ENCODE measurements at regions not wholly inside any gene's neighbourhood (a gene's known extent, or its start where the extent isn't known, plus 50 kb on each side); places are given as distances from the start of the nearest gene placed in this dataset.
A peak's percentile ranks its signal among the peaks of the same experiment; 100 is the strongest.

DNA sequence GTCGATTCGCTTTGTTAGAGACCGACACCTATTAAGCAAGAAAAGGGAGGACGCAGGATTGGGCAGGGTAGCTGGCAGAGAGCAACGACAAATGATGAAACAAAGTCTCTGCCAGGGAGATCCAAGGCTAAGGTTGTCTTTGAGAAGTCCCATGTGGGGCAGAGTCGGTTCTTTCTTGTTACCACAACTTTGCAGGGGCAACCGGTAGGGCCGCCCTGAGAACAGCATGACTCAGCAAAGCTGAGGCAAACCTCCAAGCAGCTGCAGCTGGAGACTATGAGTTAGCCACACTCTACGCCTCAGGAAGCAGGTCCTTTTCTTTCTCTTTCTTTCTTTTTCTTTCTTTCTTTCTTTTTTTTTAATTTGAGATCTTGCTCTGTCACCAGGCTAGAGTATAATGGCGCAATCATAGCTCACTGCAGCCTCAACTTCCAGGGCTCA is 452.3 kb upstream of the ID2 start:
- TF ChIP-seq EZH2 (IDR thresholded peaks at IDR 0.05; ENCODE audit: insufficient read depth, poor library complexity, severe bottlenecking) (no peak), EZH2phosphoT487 (IDR thresholded peaks at IDR 0.05; ENCODE audit: insufficient read depth, low read depth) (no peak)
- Histone ChIP-seq H3K4me3 (no peak overlapping the region), H3K4me2 (ENCODE audit: unreplicated experiment) (no peak overlapping the region), H3F3A (ENCODE audit: insufficient read depth) (no peaks in the 10 kb centered on the region), H3K9ac (no peak overlapping the region), H3K27ac (peak overlapping the region; percentile 31), H3K36me3 (ENCODE audit: low read depth) (no peaks in the 10 kb centered on the region), H3K4me1 (ENCODE audit: insufficient read depth) (peaks cover 9% of the 10 kb centered on the region), H4K20me1 (ENCODE audit: insufficient read depth) (no peaks in the 10 kb centered on the region), H2AFZ (peak overlapping the region; percentile 59), H3K79me2 (ENCODE audit: insufficient read depth) (no peaks in the 10 kb centered on the region), H3K9me2 (ENCODE audit: insufficient read depth) (no peaks in the 10 kb centered on the region), H3K27me3 (replicated peaks; ENCODE audit: insufficient read depth) (no peaks in the 10 kb centered on the region), H3K9me3 (ENCODE audit: low read depth) (no peaks in the 10 kb centered on the region)
- in situ Hi-C loops (cut with MboI): no loop called here
- DNase-seq: peak; percentile 86
- 41 to 44% methylated on average over 10 of the region's 10 CpGs for WGBS, 2 experiments (ENCODE audit: low coverage in 1 of 2, low lambda C conversion rate in 2 of 2, missing lambda C conversion rate in 2 of 2)

DNA sequence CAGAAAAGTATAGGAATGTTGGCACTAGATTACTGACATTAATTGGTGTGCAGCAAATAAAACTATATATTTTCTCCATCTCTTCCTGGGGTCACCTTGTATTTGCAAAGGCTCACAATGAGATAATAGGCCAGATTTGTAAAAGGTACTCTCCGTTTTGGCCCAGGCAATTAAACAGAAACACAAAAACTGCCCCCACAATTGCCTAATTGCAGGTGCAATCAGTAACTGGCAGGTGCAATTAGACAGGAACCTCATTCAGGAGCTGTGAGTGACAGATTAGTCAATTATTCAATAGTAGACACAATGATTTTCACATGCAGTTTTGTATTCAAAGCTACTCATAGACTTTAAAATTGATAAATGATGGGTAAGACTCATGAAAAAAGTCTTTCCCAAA is 451.4 kb upstream of the ID2 start:
- in situ Hi-C loops (cut with MboI): no loop called here
- Histone ChIP-seq H2AFZ (no peak overlapping the region), H3K79me2 (ENCODE audit: insufficient read depth) (no peaks in the 10 kb centered on the region), H3K4me3 (no peak overlapping the region), H3K36me3 (ENCODE audit: low read depth) (no peaks in the 10 kb centered on the region), H3F3A (ENCODE audit: insufficient read depth) (no peaks in the 10 kb centered on the region), H3K27ac (no peak overlapping the region), H3K9me2 (ENCODE audit: insufficient read depth) (no peaks in the 10 kb centered on the region), H3K4me1 (ENCODE audit: insufficient read depth) (peaks cover 9% of the 10 kb centered on the region), H3K4me2 (ENCODE audit: unreplicated experiment) (no peak overlapping the region), H3K9ac (no peak overlapping the region), H4K20me1 (ENCODE audit: insufficient read depth) (no peaks in the 10 kb centered on the region), H3K9me3 (ENCODE audit: low read depth) (no peaks in the 10 kb centered on the region), H3K27me3 (replicated peaks; ENCODE audit: insufficient read depth) (no peaks in the 10 kb centered on the region)
- DNase-seq: no peak
- TF ChIP-seq EZH2 (IDR thresholded peaks at IDR 0.05; ENCODE audit: insufficient read depth, poor library complexity, severe bottlenecking) (no peak), EZH2phosphoT487 (IDR thresholded peaks at IDR 0.05; ENCODE audit: insufficient read depth, low read depth) (no peak)
- 63% methylated on average over 1 of the region's 1 CpG for WGBS, 2 experiments (ENCODE audit: low coverage in 1 of 2, low lambda C conversion rate in 2 of 2, missing lambda C conversion rate in 2 of 2)

DNA sequence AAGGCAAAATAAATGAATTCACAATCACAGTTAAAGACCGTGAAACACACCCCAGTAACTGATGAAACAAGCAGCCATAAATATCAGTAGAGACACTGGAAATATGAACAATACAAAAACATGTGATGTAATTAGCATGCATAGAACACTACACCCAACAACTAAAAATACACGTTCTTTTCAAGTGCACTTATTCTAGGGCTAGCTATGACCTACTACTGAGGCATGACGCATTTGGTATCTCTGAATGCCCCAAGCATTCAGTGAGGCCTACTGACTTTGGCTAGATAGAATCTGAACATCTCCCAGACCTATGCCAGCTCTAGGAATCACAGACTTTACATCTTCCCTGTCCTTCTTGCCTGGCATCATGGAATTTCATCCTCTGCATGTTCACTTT is 450.0 kb upstream of the ID2 start:
- H3K27me3 ChIP-seq (replicated peaks; ENCODE audit: insufficient read depth): no peaks in the 10 kb centered on the region

DNA sequence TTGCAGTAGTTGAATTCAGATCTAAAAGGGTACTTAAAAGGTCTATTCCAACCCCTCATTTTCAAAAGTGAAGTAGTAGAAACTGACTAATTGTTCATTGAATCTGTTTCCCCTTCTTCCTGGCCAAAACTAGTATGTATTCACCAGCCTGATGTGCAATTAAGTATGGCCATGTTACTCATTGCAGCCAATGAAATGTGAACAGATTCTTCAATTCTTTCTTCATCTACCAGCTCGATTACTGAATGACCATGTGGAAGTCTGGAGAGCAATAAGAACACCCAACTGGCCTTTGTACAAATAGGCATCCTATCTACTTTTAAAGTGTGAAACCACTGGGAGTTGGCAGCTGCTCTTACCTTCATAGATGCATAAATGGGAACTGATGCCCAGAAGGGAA is 449.0 kb upstream of the ID2 start:
- H3K27me3 ChIP-seq (replicated peaks; ENCODE audit: insufficient read depth): no peaks in the 10 kb centered on the region
- H3K79me2 ChIP-seq (ENCODE audit: insufficient read depth): no peaks in the 10 kb centered on the region
- H3K9ac ChIP-seq: no peak overlapping the region
- 64 to 81% methylated on average over 1 of the region's 1 CpG for WGBS, 2 experiments (ENCODE audit: low coverage in 1 of 2, low lambda C conversion rate in 2 of 2, missing lambda C conversion rate in 2 of 2)
- H3F3A ChIP-seq (ENCODE audit: insufficient read depth): no peaks in the 10 kb centered on the region
- H3K4me1 ChIP-seq (ENCODE audit: insufficient read depth): peaks cover 9% of the 10 kb centered on the region
- H3K4me3 ChIP-seq: no peak overlapping the region
- H3K27ac ChIP-seq: no peak overlapping the region
- H2AFZ ChIP-seq: no peak overlapping the region
- H3K9me3 ChIP-seq (ENCODE audit: low read depth): no peaks in the 10 kb centered on the region
- H4K20me1 ChIP-seq (ENCODE audit: insufficient read depth): no peaks in the 10 kb centered on the region
- no peak for TF ChIP-seq EZH2phosphoT487 (IDR thresholded peaks at IDR 0.05; ENCODE audit: insufficient read depth, low read depth)
- no peak for TF ChIP-seq EZH2 (IDR thresholded peaks at IDR 0.05; ENCODE audit: insufficient read depth, poor library complexity, severe bottlenecking)
- H3K9me2 ChIP-seq (ENCODE audit: insufficient read depth): no peaks in the 10 kb centered on the region
- H3K4me2 ChIP-seq (ENCODE audit: unreplicated experiment): no peak overlapping the region
- H3K36me3 ChIP-seq (ENCODE audit: low read depth): no peaks in the 10 kb centered on the region
- no peak for DNase-seq
- in situ Hi-C loops (cut with MboI): no loop called here

More for the DNA sequence above, 450.0 kb upstream of the ID2 start:
- Histone ChIP-seq H3K9ac (no peak overlapping the region), H2AFZ (no peak overlapping the region), H3K4me1 (ENCODE audit: insufficient read depth) (peaks cover 9% of the 10 kb centered on the region), H3K27ac (no peak overlapping the region), H3K36me3 (ENCODE audit: low read depth) (no peaks in the 10 kb centered on the region), H3K4me3 (no peak overlapping the region), H3K79me2 (ENCODE audit: insufficient read depth) (no peaks in the 10 kb centered on the region), H3K4me2 (ENCODE audit: unreplicated experiment) (no peak overlapping the region), H3F3A (ENCODE audit: insufficient read depth) (no peaks in the 10 kb centered on the region), H3K9me3 (ENCODE audit: low read depth) (no peaks in the 10 kb centered on the region), H4K20me1 (ENCODE audit: insufficient read depth) (no peaks in the 10 kb centered on the region), H3K9me2 (ENCODE audit: insufficient read depth) (no peaks in the 10 kb centered on the region)
- in situ Hi-C loops (cut with MboI): no loop called here
- 89 to 90% methylated on average over 3 of the region's 3 CpGs for WGBS, 2 experiments (ENCODE audit: low coverage in 1 of 2, low lambda C conversion rate in 2 of 2, missing lambda C conversion rate in 2 of 2)
- no peak for TF ChIP-seq EZH2phosphoT487 (IDR thresholded peaks at IDR 0.05; ENCODE audit: insufficient read depth, low read depth)
- no peak for TF ChIP-seq EZH2 (IDR thresholded peaks at IDR 0.05; ENCODE audit: insufficient read depth, poor library complexity, severe bottlenecking)
- DNase-seq: no peak

DNA sequence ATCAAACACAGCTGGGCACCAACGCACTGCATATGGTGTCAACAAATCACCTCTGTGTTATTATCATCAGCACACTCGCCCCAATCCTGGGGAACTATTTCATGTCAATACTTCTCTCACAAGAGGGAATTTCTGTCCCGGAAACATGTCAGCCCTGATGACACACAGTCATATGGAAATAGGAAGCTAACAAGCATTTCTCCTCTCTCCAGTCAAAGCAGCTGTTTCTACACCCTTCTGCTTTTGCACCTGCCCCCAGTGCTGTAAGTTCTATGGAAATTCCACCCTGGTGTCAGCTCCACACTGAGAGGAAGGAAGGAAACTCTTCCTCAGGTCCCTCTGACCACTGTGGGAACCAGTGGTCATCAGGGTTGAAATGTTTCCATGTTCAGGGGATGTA is 447.6 kb upstream of the ID2 start:
- Histone ChIP-seq H2AFZ (no peak overlapping the region), H3K9ac (no peak overlapping the region), H3K9me2 (ENCODE audit: insufficient read depth) (no peaks in the 10 kb centered on the region), H3K9me3 (ENCODE audit: low read depth) (no peaks in the 10 kb centered on the region), H3K79me2 (ENCODE audit: insufficient read depth) (no peaks in the 10 kb centered on the region), H3K4me1 (ENCODE audit: insufficient read depth) (peaks cover 7% of the 10 kb centered on the region), H3F3A (ENCODE audit: insufficient read depth) (no peaks in the 10 kb centered on the region), H3K27ac (no peak overlapping the region), H3K4me2 (ENCODE audit: unreplicated experiment) (no peak overlapping the region), H4K20me1 (ENCODE audit: insufficient read depth) (no peaks in the 10 kb centered on the region), H3K4me3 (no peak overlapping the region), H3K36me3 (ENCODE audit: low read depth) (no peaks in the 10 kb centered on the region), H3K27me3 (replicated peaks; ENCODE audit: insufficient read depth) (no peaks in the 10 kb centered on the region)
- in situ Hi-C loops (cut with MboI): no loop called here
- TF ChIP-seq EZH2 (IDR thresholded peaks at IDR 0.05; ENCODE audit: insufficient read depth, poor library complexity, severe bottlenecking): no peak
- TF ChIP-seq EZH2phosphoT487 (IDR thresholded peaks at IDR 0.05; ENCODE audit: insufficient read depth, low read depth): no peak
- DNase-seq: no peak
- 79 to 82% methylated on average over 3 of the region's 3 CpGs for WGBS, 2 experiments (ENCODE audit: low coverage in 1 of 2, low lambda C conversion rate in 2 of 2, missing lambda C conversion rate in 2 of 2)

Measured in GM23248 (cell line).